ENCODE measurements at regions not wholly inside any gene's neighbourhood (a gene's known extent, or its start where the extent isn't known, plus 50 kb on each side); places are given as distances from the start of the nearest gene placed in this dataset.

DNA sequence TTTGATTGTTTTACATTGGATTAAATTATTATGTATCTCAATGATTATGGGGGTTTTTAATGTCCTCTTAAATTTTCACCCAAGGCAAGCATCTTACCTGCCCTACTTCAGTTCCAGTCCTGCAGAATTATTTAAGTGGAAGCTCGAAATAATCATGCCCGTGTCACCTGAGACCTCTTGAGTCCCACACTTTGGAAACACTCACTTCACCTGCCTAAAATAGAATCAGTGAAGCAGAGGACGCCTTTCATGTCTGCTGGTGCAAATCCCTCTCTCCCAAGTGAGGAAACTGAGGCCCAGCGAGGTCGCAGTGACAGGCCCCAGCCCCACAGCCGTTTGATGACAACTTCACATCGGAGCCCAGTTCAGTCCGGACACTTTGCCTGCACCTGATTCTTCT lies 284.6 kb downstream of the C16orf95 start:
- no peaks in the 10 kb centered on the region for H3K9me3 ChIP-seq (ENCODE audit: control insufficient read depth in 4 of 4, low read length in 3 of 4)
- no peak overlapping the region for H3K9ac ChIP-seq (ENCODE audit: low read depth in 1 of 2, low read length in 2 of 2)
- H3K36me3 ChIP-seq (ENCODE audit: control insufficient read depth in 4 of 4, insufficient read depth in 3 of 4, low read depth in 1 of 4, low read length in 3 of 4): no peaks in the 10 kb centered on the region
- no peak overlapping the region for H3K4me3 ChIP-seq (ENCODE audit: low read depth in 1 of 3, low read length in 3 of 3)
- no peak overlapping the region for H3K27ac ChIP-seq (ENCODE audit: low read depth in 1 of 2, low read length in 2 of 2)
- DNase-seq (ENCODE audit: low spot score): no peak
- peaks cover 0 to 3% (median 0%) of the 10 kb centered on the region in 4 donors for H3K27me3 ChIP-seq (ENCODE audit: control insufficient read depth in 4 of 4, insufficient read depth in 4 of 4, low read length in 3 of 4)
- 73% methylated on average over 8 of the region's 8 CpGs for WGBS
- TF ChIP-seq GABPA (IDR thresholded peaks at IDR 0.05 in 1 of 2, conservative IDR thresholded peaks at IDR 0.05 in 1 of 2): no peak
- TF ChIP-seq HNF4A (conservative IDR thresholded peaks at IDR 0.05): no peak
- no peak for TF ChIP-seq NR2F2 (IDR thresholded peaks at IDR 0.05)
- no peak for TF ChIP-seq HNF4G (IDR thresholded peaks at IDR 0.05)
- TF ChIP-seq, protein P1, sequence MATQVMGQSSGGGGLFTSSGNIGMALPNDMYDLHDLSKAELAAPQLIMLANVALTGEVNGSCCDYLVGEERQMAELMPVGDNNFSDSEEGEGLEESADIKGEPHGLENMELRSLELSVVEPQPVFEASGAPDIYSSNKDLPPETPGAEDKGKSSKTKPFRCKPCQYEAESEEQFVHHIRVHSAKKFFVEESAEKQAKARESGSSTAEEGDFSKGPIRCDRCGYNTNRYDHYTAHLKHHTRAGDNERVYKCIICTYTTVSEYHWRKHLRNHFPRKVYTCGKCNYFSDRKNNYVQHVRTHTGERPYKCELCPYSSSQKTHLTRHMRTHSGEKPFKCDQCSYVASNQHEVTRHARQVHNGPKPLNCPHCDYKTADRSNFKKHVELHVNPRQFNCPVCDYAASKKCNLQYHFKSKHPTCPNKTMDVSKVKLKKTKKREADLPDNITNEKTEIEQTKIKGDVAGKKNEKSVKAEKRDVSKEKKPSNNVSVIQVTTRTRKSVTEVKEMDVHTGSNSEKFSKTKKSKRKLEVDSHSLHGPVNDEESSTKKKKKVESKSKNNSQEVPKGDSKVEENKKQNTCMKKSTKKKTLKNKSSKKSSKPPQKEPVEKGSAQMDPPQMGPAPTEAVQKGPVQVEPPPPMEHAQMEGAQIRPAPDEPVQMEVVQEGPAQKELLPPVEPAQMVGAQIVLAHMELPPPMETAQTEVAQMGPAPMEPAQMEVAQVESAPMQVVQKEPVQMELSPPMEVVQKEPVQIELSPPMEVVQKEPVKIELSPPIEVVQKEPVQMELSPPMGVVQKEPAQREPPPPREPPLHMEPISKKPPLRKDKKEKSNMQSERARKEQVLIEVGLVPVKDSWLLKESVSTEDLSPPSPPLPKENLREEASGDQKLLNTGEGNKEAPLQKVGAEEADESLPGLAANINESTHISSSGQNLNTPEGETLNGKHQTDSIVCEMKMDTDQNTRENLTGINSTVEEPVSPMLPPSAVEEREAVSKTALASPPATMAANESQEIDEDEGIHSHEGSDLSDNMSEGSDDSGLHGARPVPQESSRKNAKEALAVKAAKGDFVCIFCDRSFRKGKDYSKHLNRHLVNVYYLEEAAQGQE (IDR thresholded peaks at IDR 0.05): no peak
- no peak for TF ChIP-seq ATF3 (IDR thresholded peaks at IDR 0.05)
- TF ChIP-seq RAD21 (IDR thresholded peaks at IDR 0.05): no peak
- no peak for TF ChIP-seq SP1 (IDR thresholded peaks at IDR 0.05)
- TF ChIP-seq ZBTB33 (IDR thresholded peaks at IDR 0.05): no peak
- TF ChIP-seq, protein P2, sequence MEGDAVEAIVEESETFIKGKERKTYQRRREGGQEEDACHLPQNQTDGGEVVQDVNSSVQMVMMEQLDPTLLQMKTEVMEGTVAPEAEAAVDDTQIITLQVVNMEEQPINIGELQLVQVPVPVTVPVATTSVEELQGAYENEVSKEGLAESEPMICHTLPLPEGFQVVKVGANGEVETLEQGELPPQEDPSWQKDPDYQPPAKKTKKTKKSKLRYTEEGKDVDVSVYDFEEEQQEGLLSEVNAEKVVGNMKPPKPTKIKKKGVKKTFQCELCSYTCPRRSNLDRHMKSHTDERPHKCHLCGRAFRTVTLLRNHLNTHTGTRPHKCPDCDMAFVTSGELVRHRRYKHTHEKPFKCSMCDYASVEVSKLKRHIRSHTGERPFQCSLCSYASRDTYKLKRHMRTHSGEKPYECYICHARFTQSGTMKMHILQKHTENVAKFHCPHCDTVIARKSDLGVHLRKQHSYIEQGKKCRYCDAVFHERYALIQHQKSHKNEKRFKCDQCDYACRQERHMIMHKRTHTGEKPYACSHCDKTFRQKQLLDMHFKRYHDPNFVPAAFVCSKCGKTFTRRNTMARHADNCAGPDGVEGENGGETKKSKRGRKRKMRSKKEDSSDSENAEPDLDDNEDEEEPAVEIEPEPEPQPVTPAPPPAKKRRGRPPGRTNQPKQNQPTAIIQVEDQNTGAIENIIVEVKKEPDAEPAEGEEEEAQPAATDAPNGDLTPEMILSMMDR (IDR thresholded peaks at IDR 0.05; ENCODE audit: low read depth, low read length, missing input control): no peak
- no peak for TF ChIP-seq FOXA1 (IDR thresholded peaks at IDR 0.05)
- TF ChIP-seq TAF1 (conservative IDR thresholded peaks at IDR 0.05): no peak
- TF ChIP-seq YY1 (IDR thresholded peaks at IDR 0.05): no peak
- no peak for TF ChIP-seq RXRA (IDR thresholded peaks at IDR 0.05)
- no peaks in the 10 kb centered on the region for H3K4me1 ChIP-seq (ENCODE audit: control insufficient read depth in 4 of 4, insufficient read depth in 4 of 4, low read length in 3 of 4)

- Histone ChIP-seq H3K27ac (ENCODE audit: low read depth in 1 of 2, low read length in 2 of 2) (no peak overlapping the region), H3K9me3 (ENCODE audit: control insufficient read depth in 4 of 4, low read length in 3 of 4) (no peaks in the 10 kb centered on the region), H3K4me1 (ENCODE audit: control insufficient read depth in 4 of 4, insufficient read depth in 4 of 4, low read length in 3 of 4) (no peaks in the 10 kb centered on the region), H3K4me3 (ENCODE audit: low read depth in 1 of 3, low read length in 3 of 3) (no peak overlapping the region), H3K27me3 (ENCODE audit: control insufficient read depth in 4 of 4, insufficient read depth in 4 of 4, low read length in 3 of 4) (peaks cover 0 to 3% (median 0%) of the 10 kb centered on the region in 4 donors), H3K36me3 (ENCODE audit: control insufficient read depth in 4 of 4, insufficient read depth in 3 of 4, low read depth in 1 of 4, low read length in 3 of 4) (no peaks in the 10 kb centered on the region), H3K9ac (ENCODE audit: low read depth in 1 of 2, low read length in 2 of 2) (no peak overlapping the region)
- 80% methylated on average over 15 of the region's 15 CpGs for WGBS
- TF ChIP-seq EGR1 (IDR thresholded peaks at IDR 0.05; ENCODE audit: low read depth in 2 of 2) (no peak), GABPA (IDR thresholded peaks at IDR 0.05 in 1 of 2, conservative IDR thresholded peaks at IDR 0.05 in 1 of 2) (no peak), YY1 (IDR thresholded peaks at IDR 0.05) (no peak), NR2F2 (IDR thresholded peaks at IDR 0.05) (no peak)
- DNase-seq (ENCODE audit: low spot score): no peak
These were observed 284.1 kb downstream of the C16orf95 start for GRCh38 chr16:87033021-87033471.

All from liver (tissue), 8 donors.